ENCODE measurements at regions not wholly inside any gene's neighbourhood (a gene's known extent, or its start where the extent isn't known, plus 50 kb on each side); places are given as distances from the start of the nearest gene placed in this dataset.

DNA sequence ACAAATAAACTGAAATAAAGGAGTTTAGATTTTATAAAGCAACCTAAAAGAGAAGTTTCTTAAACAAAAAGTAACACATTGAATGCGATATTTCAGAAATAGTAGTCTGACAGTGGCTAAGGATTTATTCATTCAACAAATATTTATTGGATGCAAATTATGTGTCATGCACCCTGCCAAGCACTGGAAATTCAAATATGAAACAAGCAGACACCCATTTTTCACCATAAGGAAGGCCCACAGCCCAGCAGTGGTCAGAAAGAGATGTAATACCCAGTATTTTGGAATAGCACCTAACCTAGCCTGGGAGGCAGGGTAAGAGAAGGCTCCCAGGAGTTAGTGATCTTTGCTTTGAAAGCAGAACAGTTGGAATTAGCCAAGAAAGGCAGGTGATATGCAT is 855.1 kb upstream of the TENM3 start:
- DNase-seq (ENCODE audit: extremely low read depth, low read depth): no peak
- no peak for TF ChIP-seq CTCF (IDR thresholded peaks at IDR 0.05; ENCODE audit: low read depth, low read length, missing control alignments)
- no peak overlapping the region for H3K4me3 ChIP-seq (replicated peaks; ENCODE audit: low read depth, low read length)

DNA sequence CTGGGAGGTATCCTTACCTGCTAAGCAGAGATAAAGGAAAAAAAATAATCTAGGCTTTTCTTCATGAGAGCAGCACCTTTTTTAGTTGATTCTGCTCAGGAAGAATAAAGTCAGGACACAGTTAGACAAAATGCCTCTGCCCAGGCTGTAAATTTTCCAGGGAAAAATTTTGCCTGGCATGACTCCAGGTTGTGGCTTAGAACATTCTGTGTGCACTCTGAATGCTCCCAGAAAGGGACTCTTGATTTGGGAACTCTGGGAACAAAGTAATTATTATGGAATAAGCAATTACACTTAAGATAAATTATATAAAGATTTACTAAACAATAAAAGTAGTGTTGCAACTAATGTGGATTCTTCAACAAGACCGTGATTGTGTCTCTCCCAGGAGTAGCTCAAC is 826.2 kb upstream of the TENM3 start:
- TF ChIP-seq CTCF (IDR thresholded peaks at IDR 0.05; ENCODE audit: low read depth, low read length, missing control alignments): no peak
- no peak for DNase-seq (ENCODE audit: extremely low read depth, low read depth)
- H3K4me3 ChIP-seq (replicated peaks; ENCODE audit: low read depth, low read length): no peak overlapping the region

DNA sequence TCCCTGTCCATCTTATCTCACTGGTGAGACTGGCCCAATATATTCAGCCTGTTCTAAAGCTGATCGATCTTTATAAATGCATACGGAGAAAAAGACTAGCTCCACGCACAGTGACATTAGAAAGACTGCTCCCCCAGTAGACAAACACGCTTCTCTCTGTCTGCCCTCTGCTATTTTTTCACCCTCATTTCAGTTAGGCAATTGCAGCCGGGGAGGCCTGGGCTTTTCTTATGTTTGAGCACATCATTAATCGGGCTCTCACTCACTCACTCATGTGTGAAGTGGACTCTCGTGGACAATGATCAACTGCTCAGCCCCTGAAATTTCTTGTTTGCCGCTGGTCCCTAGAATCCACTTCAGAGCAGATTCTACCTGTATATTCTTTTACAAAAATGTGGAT is 824.7 kb upstream of the TENM3 start:
- TF ChIP-seq CTCF (IDR thresholded peaks at IDR 0.05; ENCODE audit: low read depth, low read length, missing control alignments): no peak
- no peak for DNase-seq (ENCODE audit: extremely low read depth, low read depth)
- H3K4me3 ChIP-seq (replicated peaks; ENCODE audit: low read depth, low read length): no peak overlapping the region

DNA sequence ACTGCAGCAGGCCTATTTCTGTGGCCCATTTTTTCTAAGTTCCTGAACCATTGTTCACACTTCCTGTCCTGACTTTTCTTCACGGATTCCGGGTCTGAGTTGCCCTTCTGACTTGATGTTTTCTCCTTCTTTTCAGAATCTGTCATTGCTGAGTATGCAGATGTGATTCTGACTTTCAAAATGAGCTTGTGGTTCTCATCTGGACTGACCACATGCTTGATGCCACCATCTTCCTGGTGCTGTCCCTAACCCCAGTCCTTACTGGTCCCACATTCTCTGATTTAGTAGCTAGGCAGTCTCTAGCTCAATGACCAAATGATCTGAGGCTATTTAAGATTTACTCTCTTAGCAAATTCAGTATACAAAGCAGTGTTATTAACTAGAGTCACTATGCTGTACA is 822.3 kb upstream of the TENM3 start:
- TF ChIP-seq CTCF (IDR thresholded peaks at IDR 0.05; ENCODE audit: low read depth, low read length, missing control alignments): no peak
- H3K4me3 ChIP-seq (replicated peaks; ENCODE audit: low read depth, low read length): no peak overlapping the region
- no peak for DNase-seq (ENCODE audit: extremely low read depth, low read depth)

GRCh38 chr4:181424362-181425016 is 818.7 kb upstream of the TENM3 start:
- no peak overlapping the region for H3K4me3 ChIP-seq (replicated peaks; ENCODE audit: low read depth, low read length)
- DNase-seq (ENCODE audit: extremely low read depth, low read depth): no peak
- TF ChIP-seq CTCF (IDR thresholded peaks at IDR 0.05; ENCODE audit: low read depth, low read length, missing control alignments): no peak

GRCh38 chr4:181427076-181427475 is 816.1 kb upstream of the TENM3 start:
- TF ChIP-seq CTCF (IDR thresholded peaks at IDR 0.05; ENCODE audit: low read depth, low read length, missing control alignments): no peak
- no peak for DNase-seq (ENCODE audit: extremely low read depth, low read depth)
- no peak overlapping the region for H3K4me3 ChIP-seq (replicated peaks; ENCODE audit: low read depth, low read length)

DNA sequence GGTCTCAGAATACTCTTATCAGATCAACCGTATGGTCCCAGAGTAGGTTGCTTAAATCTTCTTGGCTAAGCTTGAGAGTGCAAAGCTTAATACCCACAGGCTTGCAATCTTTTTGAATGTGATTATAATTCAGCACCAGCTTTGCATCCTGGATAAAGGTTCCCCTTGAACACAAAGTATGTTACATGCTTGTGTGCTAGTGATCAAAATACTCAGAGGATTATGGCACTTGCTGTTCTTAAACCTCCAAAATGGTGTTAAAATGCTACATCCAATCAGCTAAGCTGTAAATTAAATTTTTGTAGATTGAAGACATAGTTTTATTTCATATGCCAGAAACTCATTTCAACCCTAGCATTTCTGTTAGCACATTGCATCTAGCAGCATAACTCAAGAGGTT is 812.2 kb upstream of the TENM3 start:
- H3K4me3 ChIP-seq (replicated peaks; ENCODE audit: low read depth, low read length): no peak overlapping the region
- TF ChIP-seq CTCF (IDR thresholded peaks at IDR 0.05; ENCODE audit: low read depth, low read length, missing control alignments): no peak
- DNase-seq (ENCODE audit: extremely low read depth, low read depth): no peak

All from HFF-Myc (cell line).